SU-DHL-6 (cell line): ENCODE measurements at regions not wholly inside any gene's neighbourhood (a gene's known extent, or its start where the extent isn't known, plus 50 kb on each side); places are given as distances from the start of the nearest gene placed in this dataset.

Experiments used
- H2AFZ ChIP-seq: fragments of 200-600 bp; sonication (generic); 2 replicates; pipeline ENCODE4 v1.6.1; 2014; ENCODE audit warnings: low read depth, mild to moderate bottlenecking, moderate library complexity, mixed read lengths, antibody characterized with exemption, low read length; ENCODE audit not compliant: severe bottlenecking
- H3F3A ChIP-seq: fragments of 200-600 bp; shearing (Covaris generic); 2 replicates; pipeline ENCODE4 v1.6.0; 2016; ENCODE audit warnings: antibody characterized with exemption, mild to moderate bottlenecking; ENCODE audit not compliant: insufficient read depth
- H3K27ac ChIP-seq: fragments of 200-600 bp; sonication (generic); 2 replicates; pipeline ENCODE4 v1.5.1; 2016; ENCODE audit warnings: low read depth, mild to moderate bottlenecking, low read length, moderate library complexity, mixed read lengths
- H3K27me3 ChIP-seq: fragments of 200-600 bp; sonication (generic), shearing (Covaris generic); 2 replicates; pipeline ENCODE4 v1.6.0; 2014; ENCODE audit warnings: mild to moderate bottlenecking, low read length
- H3K36me3 ChIP-seq: fragments of 200-600 bp; sonication (generic); 2 replicates; pipeline ENCODE4 v1.6.1; 2014; ENCODE audit warnings: mild to moderate bottlenecking, low read length, mixed read lengths
- H3K4me2 ChIP-seq: fragments of 300-600, 200-600 bp; shearing (Covaris generic), sonication (generic); 2 replicates; pipeline ENCODE4 v1.6.0; 2014; ENCODE audit warnings: low read length, low read depth, mild to moderate bottlenecking; ENCODE audit not compliant: poor library complexity, severe bottlenecking
- H3K4me3 ChIP-seq: fragments of 200-600 bp; sonication (generic); 2 replicates; pipeline ENCODE4 v1.5.1; 2014; ENCODE audit warnings: antibody characterized with exemption, low read length, mild to moderate bottlenecking, mixed read lengths; ENCODE audit not compliant: insufficient read depth, poor library complexity, severe bottlenecking
- H3K79me2 ChIP-seq: fragments of 200-600 bp; sonication (generic); 2 replicates; pipeline ENCODE4 v1.6.1; 2014; ENCODE audit warnings: mild to moderate bottlenecking, low read length, moderate library complexity; ENCODE audit not compliant: insufficient read depth
- H3K9ac ChIP-seq: fragments of 200-600 bp; sonication (generic); 2 replicates; pipeline ENCODE4 v1.7.0; 2014; ENCODE audit warnings: mild to moderate bottlenecking, low read length
- H3K9me2 ChIP-seq: fragments of 200-600 bp; sonication (generic); replicated peaks from 2 replicates; pipeline ENCODE4 v1.6.1; 2014; ENCODE audit warnings: low read length; ENCODE audit not compliant: insufficient read depth
- H3K9me3 ChIP-seq: fragments of 200-600 bp; sonication (generic); 2 replicates; pipeline ENCODE4 v1.6.1; 2014; ENCODE audit warnings: low read length, mixed read lengths; ENCODE audit not compliant: insufficient read depth
- H4K20me1 ChIP-seq: fragments of 200-600 bp; sonication (generic); 2 replicates; pipeline ENCODE4 v1.6.1; 2014; ENCODE audit warnings: low read depth, mild to moderate bottlenecking, antibody characterized with exemption, low read length, moderate library complexity, mixed read lengths
- EZH2phosphoT487 ChIP-seq: fragments of 200-600 bp; sonication (generic), shearing (Covaris generic); conservative IDR thresholded peaks from 2 replicates; pipeline ENCODE4 v1.6.1; 2018; ENCODE audit warnings: mild to moderate bottlenecking, antibody characterized with exemption, low read length, moderate library complexity, mixed read lengths
- TF ChIP-seq, protein P1 (sequence below): fragments of 200-600 bp; sonication (generic); IDR thresholded peaks from one replicate; pipeline ENCODE4 v1.5.1; 2017; ENCODE audit warnings: antibody characterized with exemption, mild to moderate bottlenecking, low read length, moderate library complexity; ENCODE audit not compliant: insufficient read depth, poor library complexity, severe bottlenecking

DNA sequence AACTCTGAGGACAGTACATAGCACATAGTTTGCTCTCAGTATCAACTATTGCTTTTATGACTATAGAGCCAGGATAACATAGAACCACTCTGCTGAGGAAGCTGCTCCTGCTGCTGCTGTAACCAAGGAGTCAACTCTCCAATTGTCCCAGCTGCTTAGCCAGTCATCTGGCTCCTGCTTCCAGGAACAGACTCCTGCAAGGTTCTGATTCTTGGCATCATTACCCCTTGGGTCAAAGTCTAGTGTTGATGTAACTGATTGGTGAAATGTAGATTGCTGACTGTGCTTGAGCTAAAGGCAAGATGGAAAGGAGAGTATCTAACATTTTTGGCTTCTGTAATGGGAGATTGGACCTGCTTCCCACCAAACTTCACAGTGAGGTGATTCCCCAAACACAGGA is 261.9 kb upstream of the FSHR start:
- H3F3A ChIP-seq, result no peaks in the 10 kb centered on the region
- H3K4me3 ChIP-seq, result no peak overlapping the region
- H3K27ac ChIP-seq, result no peak overlapping the region
- H3K4me2 ChIP-seq, result no peak overlapping the region
- H3K27me3 ChIP-seq, result no peaks in the 10 kb centered on the region
- no peaks in the 10 kb centered on the region for H3K9me3 ChIP-seq
- H2AFZ ChIP-seq, result no peak overlapping the region
- H3K79me2 ChIP-seq, result no peaks in the 10 kb centered on the region
- no peaks in the 10 kb centered on the region for H3K36me3 ChIP-seq
- no peaks in the 10 kb centered on the region for H4K20me1 ChIP-seq
- H3K9me2 ChIP-seq, result no peaks in the 10 kb centered on the region
- TF ChIP-seq EZH2phosphoT487, result no peak
- TF ChIP-seq, protein P1, sequence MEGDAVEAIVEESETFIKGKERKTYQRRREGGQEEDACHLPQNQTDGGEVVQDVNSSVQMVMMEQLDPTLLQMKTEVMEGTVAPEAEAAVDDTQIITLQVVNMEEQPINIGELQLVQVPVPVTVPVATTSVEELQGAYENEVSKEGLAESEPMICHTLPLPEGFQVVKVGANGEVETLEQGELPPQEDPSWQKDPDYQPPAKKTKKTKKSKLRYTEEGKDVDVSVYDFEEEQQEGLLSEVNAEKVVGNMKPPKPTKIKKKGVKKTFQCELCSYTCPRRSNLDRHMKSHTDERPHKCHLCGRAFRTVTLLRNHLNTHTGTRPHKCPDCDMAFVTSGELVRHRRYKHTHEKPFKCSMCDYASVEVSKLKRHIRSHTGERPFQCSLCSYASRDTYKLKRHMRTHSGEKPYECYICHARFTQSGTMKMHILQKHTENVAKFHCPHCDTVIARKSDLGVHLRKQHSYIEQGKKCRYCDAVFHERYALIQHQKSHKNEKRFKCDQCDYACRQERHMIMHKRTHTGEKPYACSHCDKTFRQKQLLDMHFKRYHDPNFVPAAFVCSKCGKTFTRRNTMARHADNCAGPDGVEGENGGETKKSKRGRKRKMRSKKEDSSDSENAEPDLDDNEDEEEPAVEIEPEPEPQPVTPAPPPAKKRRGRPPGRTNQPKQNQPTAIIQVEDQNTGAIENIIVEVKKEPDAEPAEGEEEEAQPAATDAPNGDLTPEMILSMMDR, result no peak
- H3K9ac ChIP-seq, result no peak overlapping the region

DNA sequence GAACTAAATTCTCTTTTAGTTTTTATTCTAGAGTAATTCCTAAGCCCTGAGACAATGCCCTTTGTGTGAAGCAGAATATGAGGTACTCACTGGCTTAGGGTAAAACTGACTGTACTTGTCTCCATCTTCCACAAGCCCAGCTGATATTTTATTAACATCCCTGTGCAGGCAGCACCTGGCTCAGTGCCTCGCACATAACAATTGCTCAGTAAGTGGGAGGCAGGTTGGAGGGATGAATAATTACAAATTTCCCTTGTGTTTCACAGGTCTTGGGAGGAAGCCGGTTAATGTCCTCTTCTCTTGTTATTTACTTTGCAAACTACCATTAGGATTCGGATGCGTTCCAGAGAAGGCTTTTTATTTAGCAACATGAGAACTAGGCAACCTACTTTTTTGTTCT is 249.8 kb upstream of the FSHR start:
- H3K9me3 ChIP-seq, result no peaks in the 10 kb centered on the region
- H3K79me2 ChIP-seq, result no peaks in the 10 kb centered on the region
- no peak overlapping the region for H2AFZ ChIP-seq
- H3K27ac ChIP-seq, result no peak overlapping the region
- H3K4me2 ChIP-seq, result no peak overlapping the region
- TF ChIP-seq, protein P1, result no peak
- TF ChIP-seq EZH2phosphoT487, result no peak
- no peaks in the 10 kb centered on the region for H3F3A ChIP-seq
- no peak overlapping the region for H3K9ac ChIP-seq
- H3K4me3 ChIP-seq, result no peak overlapping the region
- H3K36me3 ChIP-seq, result no peaks in the 10 kb centered on the region
- H3K27me3 ChIP-seq, result no peaks in the 10 kb centered on the region
- H3K9me2 ChIP-seq, result no peaks in the 10 kb centered on the region
- no peaks in the 10 kb centered on the region for H4K20me1 ChIP-seq

DNA sequence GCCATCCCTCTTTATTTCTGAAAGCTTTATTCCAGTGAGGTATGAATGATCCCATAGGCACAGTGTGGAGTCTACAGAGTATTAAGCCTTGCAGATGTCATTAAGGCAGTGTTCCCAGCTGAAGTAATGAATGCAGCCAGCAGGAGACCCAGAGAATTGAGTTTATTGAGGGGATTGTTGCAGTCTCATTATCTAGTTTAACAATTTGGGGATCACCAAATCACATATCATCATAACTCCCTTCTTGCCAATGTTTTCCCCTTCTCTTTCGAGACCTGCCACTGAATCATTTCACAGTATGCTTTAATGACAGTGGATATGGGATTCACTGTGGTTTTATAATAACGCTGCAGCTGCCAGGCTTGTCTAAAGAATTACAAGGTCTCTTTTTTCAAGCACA is 249.3 kb upstream of the FSHR start:
- Histone ChIP-seq H3F3A (no peaks in the 10 kb centered on the region), H3K36me3 (no peaks in the 10 kb centered on the region), H3K9ac (no peak overlapping the region), H3K4me2 (no peak overlapping the region), H3K79me2 (no peaks in the 10 kb centered on the region), H3K4me3 (no peak overlapping the region), H3K9me3 (no peaks in the 10 kb centered on the region), H4K20me1 (no peaks in the 10 kb centered on the region), H2AFZ (no peak overlapping the region), H3K9me2 (no peaks in the 10 kb centered on the region), H3K27me3 (no peaks in the 10 kb centered on the region), H3K27ac (no peak overlapping the region)
- no peak for TF ChIP-seq EZH2phosphoT487
- TF ChIP-seq, protein P1, result no peak

DNA sequence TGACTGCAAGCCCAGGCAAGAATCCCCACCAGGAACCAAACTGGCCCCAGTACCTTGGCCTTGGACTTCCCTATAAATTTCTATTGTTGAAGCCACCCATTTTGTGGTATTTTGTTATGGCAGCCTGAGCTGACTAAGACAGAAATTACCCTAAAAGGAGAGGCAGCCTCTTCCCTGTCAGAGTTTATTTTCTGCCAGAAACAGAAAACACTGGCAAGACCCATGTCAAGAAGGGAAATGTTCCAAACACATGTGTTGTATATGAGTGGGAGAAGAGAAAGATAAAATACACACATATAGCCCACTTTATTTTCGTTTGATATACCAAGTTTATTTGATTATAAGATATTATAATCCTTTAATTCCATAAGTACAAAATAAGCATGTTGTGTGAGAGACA is 225.1 kb upstream of the FSHR start:
- Histone ChIP-seq H2AFZ (no peak overlapping the region), H4K20me1 (no peaks in the 10 kb centered on the region), H3K4me3 (no peak overlapping the region), H3K9me2 (no peaks in the 10 kb centered on the region), H3F3A (no peaks in the 10 kb centered on the region), H3K36me3 (no peaks in the 10 kb centered on the region), H3K27ac (no peak overlapping the region), H3K4me2 (no peak overlapping the region), H3K9me3 (no peaks in the 10 kb centered on the region), H3K27me3 (no peaks in the 10 kb centered on the region), H3K9ac (no peak overlapping the region), H3K79me2 (no peaks in the 10 kb centered on the region)
- TF ChIP-seq, protein P1, result no peak
- no peak for TF ChIP-seq EZH2phosphoT487
